ENCODE measurements at regions not wholly inside any gene's neighbourhood (a gene's known extent, or its start where the extent isn't known, plus 50 kb on each side); places are given as distances from the start of the nearest gene placed in this dataset.
A peak's percentile ranks its signal among the peaks of the same experiment; 100 is the strongest.

DNA sequence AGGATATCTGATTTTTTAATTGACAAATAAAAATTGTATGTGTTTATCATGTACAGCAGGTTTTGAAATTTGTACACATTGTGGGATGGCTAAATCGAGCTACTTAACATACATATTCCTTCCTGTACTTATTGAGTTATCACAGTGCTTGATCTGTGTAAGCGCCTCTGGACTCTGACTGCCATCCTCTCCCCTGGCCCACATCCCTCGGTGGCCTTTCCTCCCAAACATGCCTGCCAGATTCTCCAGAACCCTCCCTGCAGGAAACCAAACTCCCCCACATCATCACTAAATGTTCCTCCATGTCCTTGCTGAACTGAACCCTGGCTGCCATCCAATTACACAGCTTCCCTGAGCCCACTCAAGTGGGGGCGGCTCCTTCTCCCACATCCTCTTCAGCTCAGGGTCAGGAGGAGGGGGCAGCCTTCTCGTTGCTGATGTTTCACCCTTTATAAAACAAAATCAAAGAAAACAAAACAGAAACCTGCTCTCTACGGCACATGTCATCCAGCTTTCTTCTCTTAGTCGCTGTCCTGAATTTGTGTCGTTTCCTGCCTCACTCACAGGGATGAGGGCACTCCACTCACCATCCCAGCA, 97.1 kb upstream of the SPATA13 start:
- H3K27me3 ChIP-seq, result no peaks in the 10 kb centered on the region
- intact Hi-C loops (cut with DNase I; ENCODE audit: low total_unique reads), result no loop called here
- 31 to 36% methylated on average over 8 of the region's 8 CpGs for WGBS, 2 donors
- H3K9me3 ChIP-seq, result no peaks in the 10 kb centered on the region
- no peak for TF ChIP-seq CTCF (IDR thresholded peaks at IDR 0.05)
- no peak for TF ChIP-seq POLR2A (IDR thresholded peaks at IDR 0.05)
- H3K27ac ChIP-seq, result no peak overlapping the region
- H3K36me3 ChIP-seq (ENCODE audit: low read depth, missing control alignments), result no peaks in the 10 kb centered on the region
- no peak overlapping the region for H3K4me3 ChIP-seq
- DNase-seq, result peak; percentile 55
- H3K4me1 ChIP-seq, result peaks cover 12% of the 10 kb centered on the region

DNA sequence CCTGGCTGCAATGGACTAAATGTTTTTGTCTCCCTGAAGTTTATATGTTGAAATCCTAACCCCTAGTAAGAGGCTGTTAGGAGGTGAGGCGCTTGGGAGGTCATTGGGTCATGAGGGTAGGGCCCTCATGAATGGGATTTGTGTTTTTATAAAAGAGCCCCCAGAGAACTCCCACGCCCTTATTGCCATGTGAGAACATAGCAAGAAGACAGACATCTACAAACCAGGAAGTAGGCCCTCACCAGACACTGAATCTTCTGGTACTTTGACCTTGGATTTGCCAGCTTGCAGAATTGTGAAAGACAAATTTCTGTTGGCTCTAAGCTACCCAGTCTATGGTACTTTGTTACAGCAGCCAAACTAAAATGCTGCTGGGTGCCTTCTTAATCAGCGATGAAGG, 96.1 kb upstream of the SPATA13 start:
- DNase-seq, result no peak
- no peak for TF ChIP-seq CTCF (IDR thresholded peaks at IDR 0.05)
- no peak for TF ChIP-seq POLR2A (IDR thresholded peaks at IDR 0.05)
- 100% methylated on average over 3 of the region's 3 CpGs for WGBS, 2 donors

GRCh38 chr13:24065176-24065575, 95.3 kb upstream of the SPATA13 start:
- intact Hi-C loops (cut with DNase I; ENCODE audit: low total_unique reads), result no loop called here
- no peak overlapping the region for H3K4me3 ChIP-seq
- no peak overlapping the region for H3K27ac ChIP-seq
- WGBS, 2 donors, result 61 to 67% methylated on average over 3 of the region's 3 CpGs
- H3K4me1 ChIP-seq, result peaks cover 12% of the 10 kb centered on the region
- no peaks in the 10 kb centered on the region for H3K27me3 ChIP-seq
- DNase-seq, result no peak
- no peaks in the 10 kb centered on the region for H3K9me3 ChIP-seq
- H3K36me3 ChIP-seq (ENCODE audit: low read depth, missing control alignments), result no peaks in the 10 kb centered on the region
- TF ChIP-seq POLR2A (IDR thresholded peaks at IDR 0.05), result no peak
- TF ChIP-seq CTCF (IDR thresholded peaks at IDR 0.05), result no peak

More for the DNA sequence above, 96.1 kb upstream of the SPATA13 start:
- Histone ChIP-seq H3K9me3 (no peaks in the 10 kb centered on the region), H3K4me3 (no peak overlapping the region), H3K4me1 (peaks cover 12% of the 10 kb centered on the region), H3K36me3 (ENCODE audit: low read depth, missing control alignments) (no peaks in the 10 kb centered on the region), H3K27ac (no peak overlapping the region), H3K27me3 (no peaks in the 10 kb centered on the region)
- intact Hi-C loops (cut with DNase I; ENCODE audit: low total_unique reads), result no loop called here

GRCh38 chr13:24066405-24067295, 93.9 kb upstream of the SPATA13 start:
- 89 to 98% methylated on average over 5 of the region's 5 CpGs for WGBS, 2 donors
- no peak for DNase-seq
- H3K9me3 ChIP-seq, result no peaks in the 10 kb centered on the region
- intact Hi-C loops (cut with DNase I; ENCODE audit: low total_unique reads), result no loop called here
- H3K27me3 ChIP-seq, result no peaks in the 10 kb centered on the region
- H3K4me1 ChIP-seq, result peaks cover 12% of the 10 kb centered on the region
- TF ChIP-seq POLR2A (IDR thresholded peaks at IDR 0.05) (no peak), CTCF (IDR thresholded peaks at IDR 0.05) (no peak)
- H3K27ac ChIP-seq, result no peak overlapping the region
- H3K36me3 ChIP-seq (ENCODE audit: low read depth, missing control alignments), result no peaks in the 10 kb centered on the region
- H3K4me3 ChIP-seq, result no peak overlapping the region

Measured in testis (tissue), 2 donors.